PC-3 (cell line): ENCODE measurements at regions not wholly inside any gene's neighbourhood (a gene's known extent, or its start where the extent isn't known, plus 50 kb on each side); places are given as distances from the start of the nearest gene placed in this dataset.

Source experiments
- ATAC-seq: fragments of 200-7000 bp; cut with Tn5 transposase; 2 replicates; pipeline ENCODE4 v1.9.1; 2020; ENCODE audit warnings: mild to moderate bottlenecking, moderate library complexity
- BruUV-seq: library from RNA; stranded (reverse); fragments of 400-500 nt; replicated peaks from 2 replicates; lab custom pipeline; 2021; lab: Mats Ljungman, UMichigan
- CTCF ChIA-PET: fragments of 300-600 bp; sonication (Branson Sonifier 250); formaldehyde crosslinking; loops from one replicate; lab custom pipeline; 2022; ENCODE audit warnings: antibody characterized with exemption; lab: Charles Lee
- POLR2A ChIA-PET: fragments of 300-600 bp; sonication (Branson Sonifier 250); formaldehyde crosslinking; loops from one replicate; lab custom pipeline; 2022; ENCODE audit warnings: antibody characterized with exemption; ENCODE audit not compliant: unreplicated experiment; lab: Charles Lee
- DNase-seq: peaks from one replicate; pipeline ENCODE4 v3.0.0-alpha.2; 2015
- H2AFZ ChIP-seq: fragments of 300-600 bp; sonication (generic); 2 replicates; pipeline ENCODE4 v1.6.0; 2016; ENCODE audit warnings: antibody characterized with exemption, low read length
- H3F3A ChIP-seq: fragments of 300-600 bp; sonication (generic); one replicate; pipeline ENCODE4 v1.6.0; 2017; ENCODE audit warnings: antibody characterized with exemption, low read length, control low read depth, mild to moderate bottlenecking; ENCODE audit not compliant: unreplicated experiment
- H3K27ac ChIP-seq: fragments of 300-600 bp; sonication (generic); 2 replicates; pipeline ENCODE4 v1.5.1; 2016; ENCODE audit warnings: mild to moderate bottlenecking, low read length
- H3K27me3 ChIP-seq: fragments of 300-600 bp; sonication (generic); 2 replicates; pipeline ENCODE4 v1.6.1; 2016; ENCODE audit warnings: low read length, mixed read lengths
- H3K36me3 ChIP-seq: fragments of 300-600 bp; sonication (generic); 2 replicates; pipeline ENCODE4 v1.6.1; 2016; ENCODE audit warnings: low read depth, mixed run types, low read length, mixed read lengths
- H3K4me1 ChIP-seq: fragments of 300-600 bp; sonication (generic); 2 replicates; pipeline ENCODE4 v1.5.1; 2016; ENCODE audit warnings: low read length; ENCODE audit not compliant: insufficient read depth
- H3K4me2 ChIP-seq: fragments of 300-600 bp; sonication (generic); 2 replicates; pipeline ENCODE4 v1.6.0; 2016; ENCODE audit warnings: low read length
- H3K4me3 ChIP-seq: fragments of 300-600 bp; sonication (generic); 2 replicates; pipeline ENCODE4 v1.5.1; 2016; ENCODE audit warnings: mild to moderate bottlenecking, low read length, mixed read lengths
- H3K79me2 ChIP-seq: fragments of 300-600 bp; sonication (generic); 2 replicates; pipeline ENCODE4 v1.6.1; 2017; ENCODE audit warnings: low read length, mixed read lengths
- H3K9ac ChIP-seq: fragments of 300-600 bp; sonication (generic); 2 replicates; pipeline ENCODE4 v1.6.0; 2016; ENCODE audit warnings: mild to moderate bottlenecking, low read length
- H3K9me2 ChIP-seq: fragments of 300-600 bp; sonication (generic); replicated peaks from 2 replicates; pipeline ENCODE4 v1.6.1; 2016; ENCODE audit warnings: mixed run types, low read length, mixed read lengths
- H3K9me3 ChIP-seq: fragments of 300-600 bp; sonication (generic); 2 replicates; pipeline ENCODE4 v1.6.1; 2016; ENCODE audit warnings: low read length, mixed read lengths
- H4K20me1 ChIP-seq: fragments of 300-600 bp; sonication (generic); 2 replicates; pipeline ENCODE4 v1.6.1; 2016; ENCODE audit warnings: low read length, mixed read lengths
- EZH2 ChIP-seq: fragments of 300-600 bp; sonication (generic); IDR thresholded peaks from one replicate; pipeline ENCODE4 v1.6.1; 2017; ENCODE audit warnings: antibody characterized with exemption, mild to moderate bottlenecking, low read length; ENCODE audit not compliant: unreplicated experiment
- EZH2phosphoT487 ChIP-seq: fragments of 300-600 bp; sonication (generic); IDR thresholded peaks from 2 replicates; pipeline ENCODE4 v1.6.1; 2018; ENCODE audit warnings: mild to moderate bottlenecking, antibody characterized with exemption, low read length, borderline replicate concordance
- intact Hi-C: fragments of 100-400 bp; cut with micrococcal nuclease; formaldehyde crosslinking; loops from 2 replicates; pipeline ENCODE4 v1.9.0; 2023
- TF ChIP-seq, protein P1 (sequence below): fragments of 300-600 bp; sonication (generic); conservative IDR thresholded peaks from 2 replicates; pipeline ENCODE4 v1.5.1; 2017; ENCODE audit warnings: antibody characterized with exemption, low read depth, mild to moderate bottlenecking, low read length

DNA sequence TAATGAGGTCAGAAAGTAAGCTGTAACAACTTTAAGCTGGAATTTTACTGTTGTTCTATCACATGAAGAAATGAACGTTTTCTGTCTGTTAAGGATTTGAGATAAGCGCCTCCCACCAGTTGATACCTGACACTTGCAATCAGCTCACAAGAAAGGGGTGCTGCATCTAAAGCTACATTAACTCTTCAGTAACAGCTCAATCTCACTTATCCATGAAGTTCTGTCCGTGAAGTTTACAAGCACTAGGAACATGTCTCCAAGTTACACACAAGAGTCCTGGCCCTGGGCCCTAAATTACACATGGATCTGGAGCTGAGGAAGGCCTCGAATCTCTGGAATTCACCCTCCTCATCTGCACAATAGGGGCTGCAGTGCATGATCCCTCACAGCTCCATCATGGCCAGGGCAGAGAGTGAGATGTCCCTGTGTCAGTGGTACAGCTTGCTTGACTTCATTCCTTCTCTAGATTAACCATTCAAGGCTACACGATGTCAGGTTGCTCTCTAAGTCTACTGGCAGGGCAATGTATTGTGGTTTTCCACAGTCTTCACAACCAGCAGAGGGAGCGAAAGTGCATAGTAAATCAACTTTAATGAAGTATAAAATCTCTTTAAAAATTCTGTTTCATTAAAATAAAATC lies 182.4 kb upstream of the MCHR2 start:
- H3F3A ChIP-seq = no peaks in the 10 kb centered on the region
- peaks cover 49% of the 10 kb centered on the region for H3K4me1 ChIP-seq
- no peaks in the 10 kb centered on the region for H3K79me2 ChIP-seq
- peak overlapping the region; percentile 68 for H3K4me2 ChIP-seq
- H3K9me2 ChIP-seq = no peaks in the 10 kb centered on the region
- peak overlapping the region; percentile 74 for H2AFZ ChIP-seq
- H3K9ac ChIP-seq = peak overlapping the region; percentile 76
- H4K20me1 ChIP-seq = no peaks in the 10 kb centered on the region
- CTCF ChIA-PET = interaction anchor here (0.6 kb wide), 1 partner anchor 112 kb away, joined by 4 read pairs; no protein-coding TSS in a partner anchor
- intact Hi-C loops = loop anchor here (1.0 to 10.0 kb wide), 7 partner anchors 52 to 486 kb away; no protein-coding TSS in a partner anchor
- peak overlapping the region; percentile 23; the same call in 1 of the 2 replicates for H3K4me3 ChIP-seq
- peak overlapping the region; percentile 99 for H3K27ac ChIP-seq
- BruUV-seq = no TSS peak
- DNase-seq (peak; percentile 70), ATAC-seq (peak; percentile 66)
- POLR2A ChIA-PET = no interaction called here
- no peaks in the 10 kb centered on the region for H3K36me3 ChIP-seq
- TF ChIP-seq EZH2 = no peak
- TF ChIP-seq, protein P1, sequence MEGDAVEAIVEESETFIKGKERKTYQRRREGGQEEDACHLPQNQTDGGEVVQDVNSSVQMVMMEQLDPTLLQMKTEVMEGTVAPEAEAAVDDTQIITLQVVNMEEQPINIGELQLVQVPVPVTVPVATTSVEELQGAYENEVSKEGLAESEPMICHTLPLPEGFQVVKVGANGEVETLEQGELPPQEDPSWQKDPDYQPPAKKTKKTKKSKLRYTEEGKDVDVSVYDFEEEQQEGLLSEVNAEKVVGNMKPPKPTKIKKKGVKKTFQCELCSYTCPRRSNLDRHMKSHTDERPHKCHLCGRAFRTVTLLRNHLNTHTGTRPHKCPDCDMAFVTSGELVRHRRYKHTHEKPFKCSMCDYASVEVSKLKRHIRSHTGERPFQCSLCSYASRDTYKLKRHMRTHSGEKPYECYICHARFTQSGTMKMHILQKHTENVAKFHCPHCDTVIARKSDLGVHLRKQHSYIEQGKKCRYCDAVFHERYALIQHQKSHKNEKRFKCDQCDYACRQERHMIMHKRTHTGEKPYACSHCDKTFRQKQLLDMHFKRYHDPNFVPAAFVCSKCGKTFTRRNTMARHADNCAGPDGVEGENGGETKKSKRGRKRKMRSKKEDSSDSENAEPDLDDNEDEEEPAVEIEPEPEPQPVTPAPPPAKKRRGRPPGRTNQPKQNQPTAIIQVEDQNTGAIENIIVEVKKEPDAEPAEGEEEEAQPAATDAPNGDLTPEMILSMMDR = peak; percentile 68
- H3K27me3 ChIP-seq = no peaks in the 10 kb centered on the region
- H3K9me3 ChIP-seq = no peaks in the 10 kb centered on the region

DNA sequence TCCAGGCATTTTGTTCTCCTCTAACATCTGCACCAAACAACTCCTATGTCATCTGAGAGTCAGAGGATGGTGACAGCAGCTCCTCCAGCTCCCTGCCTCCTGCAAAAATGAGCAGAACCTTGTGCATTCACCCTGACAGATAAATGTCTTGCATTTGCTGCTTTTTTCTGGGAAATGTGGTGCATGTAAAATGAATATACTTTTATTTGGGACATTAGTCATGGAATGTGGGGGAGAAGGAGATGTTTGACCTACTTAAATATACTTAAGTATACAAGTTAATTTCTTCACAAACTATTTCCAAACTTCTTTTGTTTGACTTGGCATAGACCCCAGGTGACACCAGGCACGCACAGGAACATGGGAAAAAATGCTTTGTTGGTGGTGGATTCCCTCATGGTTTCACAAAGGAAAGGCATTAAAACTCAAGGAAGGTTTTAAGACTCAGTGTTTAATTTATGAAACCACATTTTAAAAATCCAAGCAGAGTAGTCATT lies 181.8 kb upstream of the MCHR2 start:
- Histone ChIP-seq H3K79me2 (no peaks in the 10 kb centered on the region), H3F3A (no peaks in the 10 kb centered on the region), H3K27me3 (no peaks in the 10 kb centered on the region), H3K9me3 (no peaks in the 10 kb centered on the region), H3K4me2 (peak overlapping the region; percentile 68), H3K4me3 (peak overlapping the region; percentile 23; the same call in 1 of the 2 replicates), H3K4me1 (peaks cover 49% of the 10 kb centered on the region), H3K27ac (peak overlapping the region; percentile 99), H3K9ac (peak overlapping the region; percentile 76), H3K36me3 (no peaks in the 10 kb centered on the region), H2AFZ (peak overlapping the region; percentile 74), H4K20me1 (no peaks in the 10 kb centered on the region), H3K9me2 (no peaks in the 10 kb centered on the region)
- CTCF ChIA-PET = interaction anchor here (0.6 kb wide), 1 partner anchor 112 kb away, joined by 4 read pairs; no protein-coding TSS in a partner anchor
- ATAC-seq (peak; percentile 66), DNase-seq (peak; percentile 93)
- no peak for TF ChIP-seq EZH2
- TF ChIP-seq, protein P1 = no peak
- no peak for TF ChIP-seq EZH2phosphoT487
- POLR2A ChIA-PET = no interaction called here
- intact Hi-C loops = loop anchor here (1.0 to 10.0 kb wide), 7 partner anchors 53 to 486 kb away; no protein-coding TSS in a partner anchor
- BruUV-seq = no TSS peak

DNA sequence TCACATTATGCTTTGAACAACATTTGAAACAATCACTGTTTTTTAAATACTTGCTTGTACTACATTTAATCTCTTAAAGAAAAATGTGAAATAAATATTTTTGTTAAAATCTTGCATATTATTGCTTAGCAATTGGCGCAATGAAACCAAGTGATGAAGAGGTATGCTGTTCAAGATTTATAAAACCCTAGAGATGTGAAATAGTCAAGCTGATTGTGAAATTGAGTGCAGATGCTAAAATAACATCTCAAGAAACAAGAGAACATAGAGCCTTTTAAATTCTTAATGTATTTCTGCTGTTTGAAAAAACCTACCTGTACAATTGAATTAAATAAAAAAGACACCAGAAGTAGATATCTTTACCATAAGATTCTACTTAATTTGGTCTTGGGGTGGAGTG lies 179.2 kb upstream of the MCHR2 start:
- Histone ChIP-seq H3K27ac (no peak overlapping the region), H3F3A (no peaks in the 10 kb centered on the region), H3K9ac (no peak overlapping the region), H4K20me1 (no peaks in the 10 kb centered on the region), H3K36me3 (no peaks in the 10 kb centered on the region), H3K4me2 (no peak overlapping the region), H2AFZ (no peak overlapping the region), H3K79me2 (no peaks in the 10 kb centered on the region), H3K27me3 (no peaks in the 10 kb centered on the region), H3K9me3 (no peaks in the 10 kb centered on the region), H3K4me1 (peaks cover 38% of the 10 kb centered on the region), H3K4me3 (no peak overlapping the region), H3K9me2 (no peaks in the 10 kb centered on the region)
- TF ChIP-seq EZH2 = no peak
- TF ChIP-seq, protein P1 = no peak
- no peak for TF ChIP-seq EZH2phosphoT487
- BruUV-seq = no TSS peak
- POLR2A ChIA-PET = no interaction called here
- ATAC-seq (no peak), DNase-seq (no peak)
- intact Hi-C loops = loop anchor here (10.0 kb wide), 1 partner anchor 212 kb away; no protein-coding TSS in a partner anchor
- CTCF ChIA-PET = no interaction called here
